KMS-11 (cell line): ENCODE measurements at regions not wholly inside any gene's neighbourhood (a gene's known extent, or its start where the extent isn't known, plus 50 kb on each side); places are given as distances from the start of the nearest gene placed in this dataset.

ENCODE experiments used
- H2AFZ ChIP-seq: fragments of 200-600 bp; sonication (generic); 2 replicates; pipeline ENCODE4 v1.6.1; 2016; ENCODE audit warnings: antibody characterized with exemption, mixed run types, low read depth
- H3K27ac ChIP-seq: fragments of 200-600 bp; sonication (generic); 2 replicates; pipeline ENCODE4 v1.6.1; 2016; ENCODE audit warnings: mild to moderate bottlenecking, mixed run types
- H3K27me3 ChIP-seq: fragments of 200-600 bp; sonication (generic); 2 replicates; pipeline ENCODE4 v1.6.1; 2017; ENCODE audit warnings: mild to moderate bottlenecking, low read depth, mixed run types, moderate library complexity; ENCODE audit not compliant: insufficient read depth
- H3K36me3 ChIP-seq: fragments of 200-600 bp; sonication (generic); 2 replicates; pipeline ENCODE4 v1.6.1; 2017; ENCODE audit warnings: mild to moderate bottlenecking, mixed run types; ENCODE audit not compliant: insufficient read depth
- H3K4me1 ChIP-seq: fragments of 200-600 bp; sonication (generic); 2 replicates; pipeline ENCODE4 v1.6.1; 2016; ENCODE audit warnings: mild to moderate bottlenecking, low read depth, mixed run types; ENCODE audit not compliant: poor library complexity, severe bottlenecking
- H3K4me2 ChIP-seq: fragments of 200-600 bp; sonication (generic); 2 replicates; pipeline ENCODE4 v1.7.0; 2016; ENCODE audit warnings: mild to moderate bottlenecking, mixed run types
- H3K4me3 ChIP-seq: fragments of 200-600 bp; sonication (generic); IDR thresholded peaks from 2 replicates; pipeline ENCODE4 v1.6.1; 2017; ENCODE audit warnings: low read depth, low read length, mixed read lengths; ENCODE audit not compliant: insufficient read depth
- H3K79me2 ChIP-seq: fragments of 200-600 bp; sonication (generic); 2 replicates; pipeline ENCODE4 v1.6.1; 2016; ENCODE audit warnings: low read depth, mixed run types; ENCODE audit not compliant: insufficient read depth
- H3K9ac ChIP-seq: fragments of 200-600 bp; sonication (generic); 2 replicates; pipeline ENCODE4 v1.6.1; 2016; ENCODE audit warnings: mild to moderate bottlenecking, mixed run types
- H4K20me1 ChIP-seq: fragments of 200-600 bp; sonication (generic); 2 replicates; pipeline ENCODE4 v1.6.1; 2016; ENCODE audit warnings: mild to moderate bottlenecking, mixed run types; ENCODE audit not compliant: insufficient read depth
- TF ChIP-seq, protein P1 (sequence below): fragments of 200-600 bp; sonication (generic); conservative IDR thresholded peaks from 2 replicates; pipeline ENCODE4 v1.6.1; 2017; ENCODE audit warnings: low read depth, mild to moderate bottlenecking, antibody characterized with exemption, low read length, moderate library complexity, mixed read lengths

DNA sequence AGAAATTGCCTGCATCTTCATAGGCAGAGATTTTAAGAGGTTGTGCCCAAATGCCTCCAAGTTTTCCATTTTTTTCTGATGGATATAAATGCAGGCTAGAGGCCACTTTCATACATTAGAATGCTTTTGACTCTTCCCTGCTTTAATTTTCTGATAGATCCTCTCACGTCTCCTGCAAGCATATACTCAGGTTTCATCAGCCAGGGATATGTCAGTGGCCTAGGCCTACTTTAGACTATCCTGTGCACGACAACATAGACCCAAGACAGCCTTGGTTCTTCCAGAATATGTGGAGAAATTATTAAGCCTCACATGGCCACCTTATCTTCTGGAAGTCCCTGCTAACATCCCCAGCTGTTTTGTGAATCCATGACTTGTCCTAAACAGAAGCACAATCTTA lies 415.9 kb downstream of the TDRD15 start:
- Histone ChIP-seq H3K36me3 (no peaks in the 10 kb centered on the region), H3K27me3 (no peaks in the 10 kb centered on the region), H3K9ac (no peak overlapping the region), H2AFZ (no peak overlapping the region), H3K4me3 (no peak overlapping the region), H3K79me2 (no peaks in the 10 kb centered on the region), H3K4me2 (no peak overlapping the region), H3K27ac (no peak overlapping the region), H4K20me1 (no peaks in the 10 kb centered on the region), H3K4me1 (no peaks in the 10 kb centered on the region)
- TF ChIP-seq, protein P1, sequence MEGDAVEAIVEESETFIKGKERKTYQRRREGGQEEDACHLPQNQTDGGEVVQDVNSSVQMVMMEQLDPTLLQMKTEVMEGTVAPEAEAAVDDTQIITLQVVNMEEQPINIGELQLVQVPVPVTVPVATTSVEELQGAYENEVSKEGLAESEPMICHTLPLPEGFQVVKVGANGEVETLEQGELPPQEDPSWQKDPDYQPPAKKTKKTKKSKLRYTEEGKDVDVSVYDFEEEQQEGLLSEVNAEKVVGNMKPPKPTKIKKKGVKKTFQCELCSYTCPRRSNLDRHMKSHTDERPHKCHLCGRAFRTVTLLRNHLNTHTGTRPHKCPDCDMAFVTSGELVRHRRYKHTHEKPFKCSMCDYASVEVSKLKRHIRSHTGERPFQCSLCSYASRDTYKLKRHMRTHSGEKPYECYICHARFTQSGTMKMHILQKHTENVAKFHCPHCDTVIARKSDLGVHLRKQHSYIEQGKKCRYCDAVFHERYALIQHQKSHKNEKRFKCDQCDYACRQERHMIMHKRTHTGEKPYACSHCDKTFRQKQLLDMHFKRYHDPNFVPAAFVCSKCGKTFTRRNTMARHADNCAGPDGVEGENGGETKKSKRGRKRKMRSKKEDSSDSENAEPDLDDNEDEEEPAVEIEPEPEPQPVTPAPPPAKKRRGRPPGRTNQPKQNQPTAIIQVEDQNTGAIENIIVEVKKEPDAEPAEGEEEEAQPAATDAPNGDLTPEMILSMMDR, result no peak

DNA sequence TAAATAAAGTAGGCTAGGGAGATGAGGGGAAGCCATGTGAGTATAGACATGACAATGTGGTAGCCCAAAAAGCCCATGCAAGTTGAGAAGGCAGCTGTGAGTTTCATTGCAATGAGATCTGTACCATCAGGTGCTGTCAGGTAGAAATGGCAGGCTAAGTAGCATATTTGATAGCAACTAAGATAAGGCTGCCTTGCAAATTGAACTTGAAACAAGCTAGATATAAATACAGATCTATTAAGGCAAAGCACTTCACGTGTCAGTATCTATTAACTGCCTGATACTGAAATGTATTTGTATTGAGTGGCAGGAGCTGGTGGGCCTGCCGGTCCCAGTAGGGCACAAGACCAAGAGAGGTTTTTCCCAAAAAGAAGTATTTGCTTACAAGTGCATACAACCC lies 419.9 kb downstream of the TDRD15 start:
- H3K36me3 ChIP-seq, result no peaks in the 10 kb centered on the region
- H3K4me3 ChIP-seq, result no peak overlapping the region
- H3K4me1 ChIP-seq, result no peaks in the 10 kb centered on the region

DNA sequence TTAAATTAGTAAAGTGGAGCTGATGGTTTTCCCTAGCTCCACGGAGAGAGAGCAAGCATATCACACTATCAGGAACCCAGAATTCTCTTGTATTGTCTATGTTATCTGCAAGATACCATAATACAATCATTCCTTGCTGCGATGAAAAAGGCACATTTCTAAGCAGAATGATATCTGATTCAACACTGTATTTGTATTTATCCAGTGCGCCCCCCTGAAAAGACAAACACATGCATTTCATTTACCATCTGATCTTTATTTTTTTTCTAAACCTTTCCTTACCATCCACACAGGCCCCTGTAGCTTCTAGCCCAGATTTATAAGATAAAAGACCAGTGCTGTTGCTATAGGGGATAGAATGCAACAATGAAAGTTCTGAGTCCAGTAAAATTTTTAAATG lies 420.6 kb downstream of the TDRD15 start:
- Histone ChIP-seq H3K4me1 (no peaks in the 10 kb centered on the region), H3K4me2 (no peak overlapping the region), H3K9ac (no peak overlapping the region), H3K27ac (no peak overlapping the region), H3K27me3 (no peaks in the 10 kb centered on the region), H3K4me3 (no peak overlapping the region), H4K20me1 (no peaks in the 10 kb centered on the region), H3K36me3 (no peaks in the 10 kb centered on the region), H2AFZ (no peak overlapping the region), H3K79me2 (no peaks in the 10 kb centered on the region)
- TF ChIP-seq, protein P1, result no peak

More for the DNA sequence above, 419.9 kb downstream of the TDRD15 start:
- Histone ChIP-seq H3K27ac (no peak overlapping the region), H3K27me3 (no peaks in the 10 kb centered on the region), H3K4me2 (no peak overlapping the region), H2AFZ (no peak overlapping the region), H3K79me2 (no peaks in the 10 kb centered on the region), H3K9ac (no peak overlapping the region), H4K20me1 (no peaks in the 10 kb centered on the region)
- TF ChIP-seq, protein P1, result no peak

DNA sequence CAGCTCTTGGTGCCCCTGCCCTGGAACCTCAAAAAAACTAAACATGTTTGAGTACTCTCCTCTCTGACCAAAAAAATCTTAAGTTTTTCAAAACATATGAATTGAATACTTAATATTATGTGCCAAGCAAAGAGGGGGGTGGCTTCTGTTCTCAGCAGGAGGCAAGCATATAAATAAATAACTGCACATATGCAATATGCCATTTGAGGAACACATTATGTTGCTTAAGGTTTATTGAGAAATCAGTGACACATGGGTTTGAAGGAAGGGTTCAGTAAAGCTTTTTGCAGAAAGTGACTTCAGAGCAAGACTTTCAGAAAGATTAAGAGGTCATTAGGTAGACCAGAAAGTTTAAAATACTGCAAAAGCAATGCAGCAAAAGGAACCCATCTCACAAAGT lies 429.2 kb downstream of the TDRD15 start:
- no peaks in the 10 kb centered on the region for H4K20me1 ChIP-seq
- H3K4me3 ChIP-seq, result no peak overlapping the region
- H3K36me3 ChIP-seq, result no peaks in the 10 kb centered on the region
- no peaks in the 10 kb centered on the region for H3K27me3 ChIP-seq
- no peaks in the 10 kb centered on the region for H3K79me2 ChIP-seq
- H2AFZ ChIP-seq, result no peak overlapping the region
- no peak overlapping the region for H3K27ac ChIP-seq
- TF ChIP-seq, protein P1, result no peak
- H3K9ac ChIP-seq, result no peak overlapping the region
- H3K4me1 ChIP-seq, result no peaks in the 10 kb centered on the region
- H3K4me2 ChIP-seq, result no peak overlapping the region
